ENCODE measurements at regions not wholly inside any gene's neighbourhood (a gene's known extent, or its start where the extent isn't known, plus 50 kb on each side); places are given as distances from the start of the nearest gene placed in this dataset.
"Not testable (repeated sequence)": the region's sequence is repeated elsewhere in the genome, so short reads cannot be mapped to it uniquely, and the experiment has no call there.

- no peak for DNase-seq (ENCODE audit: low read depth)
Observed at GRCh38 chr13:61670384-61671161, 254.9 kb upstream of the PCDH20 start.

GRCh38 chr13:61664801-61665705, 249.4 kb upstream of the PCDH20 start:
- DNase-seq (ENCODE audit: low read depth) = no peak

GRCh38 chr13:61654481-61654880, 238.8 kb upstream of the PCDH20 start:
- DNase-seq (ENCODE audit: low read depth) = no peak

- DNase-seq (ENCODE audit: low read depth) = no peak
Observed at GRCh38 chr13:61648547-61648946, 232.9 kb upstream of the PCDH20 start.

DNA sequence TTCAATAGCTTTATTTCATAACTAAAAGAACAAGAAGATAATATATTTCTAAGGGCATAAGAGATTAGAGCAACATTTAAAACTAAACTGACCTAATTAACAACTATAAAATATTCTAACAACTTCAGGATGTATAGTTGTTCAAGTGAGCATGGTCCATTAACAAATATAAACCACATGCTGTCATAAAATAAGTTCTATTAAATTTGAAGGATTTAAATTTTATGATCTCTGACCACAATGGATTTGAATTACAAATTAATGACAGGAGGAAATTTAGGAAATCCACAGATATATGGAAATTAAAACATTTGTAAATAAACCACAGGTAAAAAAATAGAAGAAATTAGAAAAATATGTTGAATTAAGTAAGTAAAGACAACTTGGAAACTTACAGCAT, 196.5 kb upstream of the PCDH20 start:
- DNase-seq (ENCODE audit: low read depth) = no peak

DNA sequence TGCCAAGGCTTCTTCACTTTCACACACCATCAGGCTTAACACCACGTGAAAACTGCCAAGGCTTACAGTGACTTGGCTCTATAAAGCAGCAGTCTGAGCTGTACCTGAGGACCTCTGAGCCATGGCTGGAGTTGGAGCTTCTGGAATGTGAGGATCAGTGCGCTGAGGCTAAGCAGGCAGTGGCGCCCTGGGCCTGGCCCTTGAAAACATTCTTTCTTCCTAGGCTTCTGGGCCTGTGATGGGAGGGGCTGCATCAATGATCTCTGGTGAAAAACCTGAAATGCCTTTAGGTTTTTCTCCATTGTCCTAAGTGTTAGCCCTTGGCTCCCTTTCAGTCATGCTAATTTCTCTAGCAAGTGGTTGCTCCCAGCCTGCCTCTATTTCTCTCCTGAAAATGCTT, 192.5 kb upstream of the PCDH20 start:
- DNase-seq (ENCODE audit: low read depth) = no peak

- DNase-seq (ENCODE audit: low read depth) = no peak
Observed at GRCh38 chr13:61600360-61601033, 184.8 kb upstream of the PCDH20 start.

GRCh38 chr13:61592489-61592888, 176.8 kb upstream of the PCDH20 start:
- DNase-seq (ENCODE audit: low read depth) = no peak

- DNase-seq (ENCODE audit: low read depth) = no peak
Observed at GRCh38 chr13:61575973-61576372, 160.3 kb upstream of the PCDH20 start.

DNA sequence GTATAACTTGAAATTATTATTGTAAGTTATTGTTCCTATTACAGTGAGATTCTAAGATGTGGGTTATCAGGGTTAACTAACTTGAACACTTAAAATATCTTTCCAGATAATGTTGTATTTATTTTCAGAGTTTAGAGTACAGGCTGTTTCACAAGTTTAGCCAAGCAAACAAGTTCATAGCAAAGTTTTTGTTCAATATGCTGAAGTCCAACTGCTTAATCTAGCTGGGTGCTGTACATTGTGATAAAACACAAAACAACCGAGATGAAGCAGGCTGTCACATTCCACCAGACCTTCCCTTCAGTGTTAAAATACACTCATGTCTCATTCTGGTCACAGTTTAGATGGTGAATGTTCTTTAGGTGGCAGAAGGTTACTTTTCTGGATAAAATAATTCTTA, 148.0 kb upstream of the PCDH20 start:
- DNase-seq (ENCODE audit: low read depth) = no peak

DNA sequence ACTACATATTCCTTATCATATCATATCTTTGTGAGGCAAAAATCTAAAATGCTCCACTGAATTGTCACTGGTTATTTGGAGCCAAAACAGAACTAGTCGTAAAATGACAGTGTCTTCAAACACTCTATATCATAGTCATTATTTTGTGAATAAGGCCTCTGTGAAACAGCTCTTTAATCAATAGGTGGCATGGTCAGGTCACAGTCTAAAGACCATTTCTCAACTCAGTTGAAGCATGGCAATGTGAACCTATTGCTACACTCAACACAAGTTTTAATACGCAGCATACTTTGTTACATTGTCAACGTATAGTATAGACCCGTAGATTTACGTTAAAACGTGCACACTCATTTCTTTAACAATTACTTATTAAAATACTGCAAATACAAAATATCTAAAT, 131.3 kb upstream of the PCDH20 start:
- DNase-seq (ENCODE audit: low read depth) = no peak

DNA sequence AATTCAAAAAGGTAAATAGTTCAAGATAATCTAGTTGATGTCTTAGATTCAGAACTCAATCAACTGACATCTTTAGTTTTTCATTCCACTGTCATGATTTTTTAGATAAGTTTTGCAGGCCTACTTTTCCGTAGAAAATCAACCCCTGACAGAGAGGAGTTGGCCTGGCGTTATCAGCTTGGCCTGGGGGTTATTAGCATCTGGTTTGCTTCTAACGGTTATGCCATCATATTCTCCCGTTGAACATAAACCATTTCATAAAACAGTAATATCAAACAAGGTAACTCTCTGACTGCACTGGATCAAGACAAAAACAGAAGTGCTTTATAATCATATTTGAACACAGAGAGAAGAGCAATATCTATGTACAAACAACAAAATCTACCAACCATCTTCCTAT, 130.8 kb upstream of the PCDH20 start:
- no peak for DNase-seq (ENCODE audit: low read depth)

- no peak for DNase-seq (ENCODE audit: low read depth)
Observed at GRCh38 chr13:61536433-61536832, 120.8 kb upstream of the PCDH20 start.

DNA sequence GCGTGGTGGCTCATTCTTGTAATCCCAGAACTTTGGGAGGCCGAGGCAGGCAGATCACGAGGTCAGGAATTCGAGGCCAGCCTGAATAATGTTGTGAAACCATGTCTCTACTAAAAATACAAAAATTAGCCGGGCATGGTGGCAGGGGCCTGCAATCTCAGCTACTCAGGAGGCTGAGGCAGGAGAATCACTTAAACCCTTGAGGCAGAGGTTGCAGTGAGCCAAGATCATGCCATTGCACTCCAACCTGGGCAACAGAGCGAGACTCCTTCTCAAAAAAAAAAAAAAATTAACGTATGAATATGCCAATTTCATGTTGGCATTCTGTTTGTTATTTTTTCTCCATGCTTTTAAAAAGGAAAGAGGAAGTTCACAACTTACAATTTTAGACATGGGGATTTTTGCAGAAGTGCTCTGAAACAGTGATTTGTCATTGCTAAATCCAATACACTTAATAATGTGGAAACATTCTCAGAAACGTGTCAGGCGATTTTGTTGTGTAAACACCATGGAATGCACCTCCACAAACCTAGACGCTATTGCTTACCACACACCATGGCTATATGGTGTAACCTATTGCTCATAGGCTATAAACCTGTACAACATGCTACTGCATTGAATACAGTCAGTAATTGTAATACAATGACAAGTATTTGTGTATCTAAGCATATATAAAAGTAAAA, 115.9 kb upstream of the PCDH20 start:
- peak; percentile 0 for DNase-seq (ENCODE audit: low read depth)

DNA sequence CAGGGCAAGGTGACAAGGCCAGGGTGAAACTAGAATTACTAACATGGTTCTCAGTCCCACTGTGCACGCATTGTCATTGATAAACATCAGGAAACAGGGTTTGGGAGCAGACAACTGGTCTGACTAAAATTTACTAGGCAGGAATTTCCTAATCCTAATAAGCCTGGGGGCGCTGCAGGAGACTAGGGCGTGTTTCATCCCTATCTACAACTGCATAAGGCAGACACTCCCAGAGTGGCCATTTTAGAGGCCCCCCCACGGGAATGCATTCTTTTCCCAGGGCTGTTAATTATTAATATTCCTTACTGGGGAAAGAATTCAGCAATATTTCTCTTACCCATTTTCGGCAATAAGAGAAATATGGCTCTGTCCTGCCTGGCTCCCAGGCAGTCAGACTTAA, 103.6 kb upstream of the PCDH20 start:
- not testable (repeated sequence) for DNase-seq (ENCODE audit: low read depth)

- DNase-seq (ENCODE audit: low read depth) = no peak
Observed at GRCh38 chr13:61508936-61509335, 93.3 kb upstream of the PCDH20 start.

DNA sequence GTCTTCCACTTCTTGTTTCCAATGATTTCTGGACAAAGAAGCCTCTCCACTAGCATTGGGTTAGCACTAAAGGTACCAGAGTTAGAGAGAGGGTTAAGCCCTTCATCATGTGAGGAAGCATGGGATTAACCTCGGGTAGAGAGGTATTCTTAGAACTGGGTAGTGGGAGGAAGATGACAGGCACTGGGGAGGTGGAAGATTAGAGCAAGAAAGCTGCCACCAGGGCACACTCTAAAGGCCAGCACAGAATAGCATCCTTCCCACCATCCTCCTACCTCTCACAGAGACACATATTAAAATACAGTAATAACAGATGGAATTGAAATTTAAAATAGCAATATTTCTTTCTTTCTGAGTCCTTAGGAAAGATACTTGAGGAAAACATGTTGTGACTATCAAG, 84.5 kb upstream of the PCDH20 start:
- no peak for DNase-seq (ENCODE audit: low read depth)

GRCh38 chr13:61495648-61496047, 80.0 kb upstream of the PCDH20 start:
- no peak for DNase-seq (ENCODE audit: low read depth)

DNA sequence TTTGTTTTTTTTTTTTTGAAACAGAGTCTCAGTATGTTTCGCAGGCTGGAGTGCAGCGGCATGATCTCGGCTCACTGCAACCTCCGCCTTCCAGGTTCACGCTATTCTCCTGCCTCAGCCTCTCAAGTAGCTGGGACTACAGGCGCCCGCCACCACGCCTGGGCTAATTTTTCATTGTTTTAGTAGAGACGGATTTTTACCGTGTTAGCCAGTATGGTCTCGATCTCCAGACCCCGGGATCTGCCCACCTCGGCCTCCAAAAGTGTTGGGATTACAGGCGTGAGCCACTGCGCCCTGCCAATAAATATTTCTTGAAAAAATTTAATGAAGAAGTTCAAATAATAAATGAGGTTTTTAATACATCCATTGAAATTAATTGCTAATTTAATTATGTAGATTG, 77.9 kb upstream of the PCDH20 start:
- DNase-seq (ENCODE audit: low read depth) = not testable (repeated sequence)

- no peak for DNase-seq (ENCODE audit: low read depth)
Observed at GRCh38 chr13:61486496-61486895, 70.8 kb upstream of the PCDH20 start.

DNA sequence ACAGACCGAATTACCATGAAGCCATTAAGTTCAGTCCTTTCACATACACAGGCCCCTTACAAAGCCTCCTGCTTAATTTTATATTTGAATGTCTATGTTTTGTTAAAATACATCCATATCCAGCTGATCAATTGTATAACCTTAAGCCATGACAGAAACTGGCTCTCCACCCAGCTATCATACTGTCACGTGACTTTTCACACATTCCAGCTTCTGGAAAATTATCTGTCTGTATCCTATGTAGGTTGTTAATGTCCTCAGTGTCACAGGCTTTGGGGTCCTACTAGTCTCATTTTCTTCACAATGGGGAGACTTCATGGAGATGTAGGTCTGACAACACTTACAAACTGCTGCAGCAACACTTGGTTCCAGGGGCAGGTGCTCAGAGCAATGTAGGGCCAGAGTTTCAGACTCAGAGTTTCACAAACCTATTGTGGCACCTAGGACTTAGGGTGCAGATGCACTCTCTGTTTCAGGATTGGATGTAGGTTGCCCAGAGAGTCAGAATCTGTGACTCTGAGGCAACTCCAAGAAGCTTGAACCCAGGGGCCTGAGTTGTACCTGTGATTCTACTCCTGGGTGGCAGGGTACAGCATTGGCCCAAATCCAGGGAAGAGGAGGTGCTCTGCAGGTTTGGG, 69.6 kb upstream of the PCDH20 start:
- no peak for DNase-seq (ENCODE audit: low read depth)

DNA sequence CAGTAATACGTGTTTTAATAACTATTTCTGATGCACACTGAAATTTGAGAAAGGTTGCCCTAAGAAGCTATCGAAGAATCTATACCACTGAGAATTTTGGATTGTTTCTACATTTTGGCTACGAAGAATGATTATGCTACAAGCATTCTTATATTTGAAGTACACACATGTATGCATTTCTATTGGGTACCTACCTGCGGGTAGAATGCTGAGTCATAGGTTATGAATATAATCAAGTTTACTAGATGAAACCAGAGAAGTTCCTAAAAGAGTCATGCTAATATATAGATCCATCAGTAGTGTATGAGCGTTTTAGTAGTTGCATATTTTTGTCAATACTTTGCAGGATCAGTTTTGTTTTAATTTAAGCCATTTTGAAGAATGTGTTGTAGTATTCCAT, 62.0 kb upstream of the PCDH20 start:
- DNase-seq (ENCODE audit: low read depth) = no peak
